ENCODE measurements at regions not wholly inside any gene's neighbourhood (a gene's known extent, or its start where the extent isn't known, plus 50 kb on each side); places are given as distances from the start of the nearest gene placed in this dataset.

GRCh38 chr10:36187380-36188079 is 545.4 kb upstream of the FZD8 start:
- TF ChIP-seq MYC (IDR thresholded peaks at IDR 0.05; ENCODE audit: low read depth, low read length) (no peak), POLR2AphosphoS5 (IDR thresholded peaks at IDR 0.05; ENCODE audit: insufficient read depth, low read depth, low read length) (no peak), POLR2A (IDR thresholded peaks at IDR 0.05; ENCODE audit: low read depth, low read length) (no peak)
- TF ChIP-seq, protein P1, sequence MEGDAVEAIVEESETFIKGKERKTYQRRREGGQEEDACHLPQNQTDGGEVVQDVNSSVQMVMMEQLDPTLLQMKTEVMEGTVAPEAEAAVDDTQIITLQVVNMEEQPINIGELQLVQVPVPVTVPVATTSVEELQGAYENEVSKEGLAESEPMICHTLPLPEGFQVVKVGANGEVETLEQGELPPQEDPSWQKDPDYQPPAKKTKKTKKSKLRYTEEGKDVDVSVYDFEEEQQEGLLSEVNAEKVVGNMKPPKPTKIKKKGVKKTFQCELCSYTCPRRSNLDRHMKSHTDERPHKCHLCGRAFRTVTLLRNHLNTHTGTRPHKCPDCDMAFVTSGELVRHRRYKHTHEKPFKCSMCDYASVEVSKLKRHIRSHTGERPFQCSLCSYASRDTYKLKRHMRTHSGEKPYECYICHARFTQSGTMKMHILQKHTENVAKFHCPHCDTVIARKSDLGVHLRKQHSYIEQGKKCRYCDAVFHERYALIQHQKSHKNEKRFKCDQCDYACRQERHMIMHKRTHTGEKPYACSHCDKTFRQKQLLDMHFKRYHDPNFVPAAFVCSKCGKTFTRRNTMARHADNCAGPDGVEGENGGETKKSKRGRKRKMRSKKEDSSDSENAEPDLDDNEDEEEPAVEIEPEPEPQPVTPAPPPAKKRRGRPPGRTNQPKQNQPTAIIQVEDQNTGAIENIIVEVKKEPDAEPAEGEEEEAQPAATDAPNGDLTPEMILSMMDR (IDR thresholded peaks at IDR 0.05; ENCODE audit: extremely low read depth in 1 of 2, insufficient read depth in 1 of 2, low read depth in 1 of 2, low read length in 2 of 2) = no peak

All from endothelial cell of umbilical vein (primary cell).